ENCODE measurements at regions not wholly inside any gene's neighbourhood (a gene's known extent, or its start where the extent isn't known, plus 50 kb on each side); places are given as distances from the start of the nearest gene placed in this dataset.
A peak's percentile ranks its signal among the peaks of the same experiment; 100 is the strongest.

DNA sequence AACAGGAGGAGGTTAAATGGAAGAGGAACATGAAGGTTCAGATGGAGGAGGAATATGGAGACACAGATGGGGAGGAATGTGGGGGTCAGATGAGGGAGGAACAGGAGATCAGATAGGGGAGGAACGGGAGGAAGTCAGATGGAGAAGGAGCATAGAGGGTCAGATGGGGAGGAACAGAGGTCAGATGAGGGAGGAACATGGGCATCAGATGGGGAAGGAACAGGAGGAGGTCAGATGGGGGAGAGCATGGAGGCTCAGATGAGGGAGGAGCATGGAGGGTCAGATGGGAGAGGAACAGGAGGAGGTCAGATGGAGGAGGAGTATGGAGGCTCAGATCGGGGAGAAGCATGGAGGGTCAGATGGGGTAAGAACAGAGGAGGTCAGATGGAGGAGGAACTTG, 290.6 kb downstream of the BMP7 start:
- no peak for DNase-seq

DNA sequence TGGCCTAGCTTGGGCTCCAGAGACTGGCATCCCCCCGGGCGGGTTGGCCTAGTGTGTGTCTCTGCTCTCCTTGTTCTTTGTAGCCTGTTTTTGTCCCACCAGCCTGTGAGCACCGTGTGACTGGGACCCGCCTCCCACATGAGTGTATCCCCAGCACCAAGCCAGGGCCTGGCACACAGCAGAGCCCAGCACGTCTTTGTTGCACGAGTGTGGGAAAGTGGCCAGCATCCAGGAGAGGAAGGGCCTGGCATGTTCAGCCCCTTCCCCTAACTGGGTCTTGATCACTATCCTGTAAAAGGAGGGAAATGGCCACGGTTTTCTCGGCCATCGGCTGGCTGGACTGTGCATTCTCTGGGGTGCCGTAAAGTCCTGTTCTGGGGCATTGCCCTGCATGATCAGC, 290.1 kb downstream of the BMP7 start:
- no peak for DNase-seq

- no peak for DNase-seq
Observed at GRCh38 chr20:56978475-56978874, 288.0 kb downstream of the BMP7 start.

- DNase-seq = no peak
Observed at GRCh38 chr20:56979125-56979524, 287.3 kb downstream of the BMP7 start.

GRCh38 chr20:56981301-56981700, 285.1 kb downstream of the BMP7 start:
- DNase-seq = no peak

GRCh38 chr20:56983813-56984212, 282.6 kb downstream of the BMP7 start:
- no peak for DNase-seq

- no peak for DNase-seq
Observed at GRCh38 chr20:56985066-56985685, 281.3 kb downstream of the BMP7 start.

DNA sequence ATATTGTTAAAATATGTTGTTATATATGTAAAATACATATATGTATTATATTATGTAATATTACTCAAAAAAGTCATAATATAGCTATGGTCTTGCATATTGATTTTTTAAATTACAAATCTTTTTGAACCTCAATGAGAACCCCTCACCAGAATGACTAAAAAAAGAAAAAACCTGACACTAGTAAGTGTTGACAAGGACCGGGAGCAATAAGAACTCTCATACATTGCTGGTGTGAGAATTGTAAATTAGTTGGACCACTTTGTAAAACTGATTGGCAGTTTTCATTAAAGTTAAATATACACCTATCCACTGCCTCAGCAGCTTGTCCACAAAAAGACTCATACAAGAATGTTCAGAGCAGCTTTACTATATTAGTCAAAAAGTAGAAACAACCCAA, 280.0 kb downstream of the BMP7 start:
- DNase-seq = no peak

DNA sequence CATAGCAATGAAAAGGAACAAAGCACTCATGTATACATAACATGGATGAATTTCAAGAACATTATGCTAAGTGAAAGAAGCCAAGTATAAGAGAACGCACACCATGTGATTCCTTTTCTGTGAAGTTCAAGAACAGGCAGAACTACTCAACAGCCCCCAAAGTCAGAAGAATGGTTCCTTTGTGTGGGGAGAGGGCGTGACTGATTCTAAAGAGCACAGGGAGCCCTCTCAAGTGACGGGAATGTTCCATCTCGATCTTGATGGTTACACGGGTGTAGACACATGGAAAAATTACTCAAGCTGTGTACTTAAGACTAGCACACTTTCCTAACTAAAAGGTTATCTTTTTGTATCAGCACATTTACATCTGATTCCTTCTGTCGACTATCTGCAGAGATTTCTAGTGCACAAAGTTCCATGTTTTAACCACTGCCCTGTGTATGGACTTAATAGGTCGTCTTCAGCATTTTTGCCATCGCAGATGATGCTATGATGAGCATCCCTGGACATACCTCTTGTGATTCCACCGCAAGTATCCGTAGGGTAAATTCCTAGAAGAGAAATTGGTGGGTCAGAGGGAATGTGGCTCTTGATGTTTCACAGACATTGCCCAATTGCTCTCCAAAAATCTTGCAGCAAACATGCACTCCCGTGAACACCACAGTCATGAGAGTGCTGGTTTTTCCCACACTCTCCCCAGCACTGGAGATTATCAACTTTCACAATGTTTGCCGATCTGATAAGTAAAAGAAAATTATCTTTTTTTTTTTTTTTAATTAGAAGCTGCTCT, 279.3 kb downstream of the BMP7 start:
- no peak for DNase-seq

- no peak for DNase-seq
Observed at GRCh38 chr20:56987986-56988385, 278.5 kb downstream of the BMP7 start.

DNA sequence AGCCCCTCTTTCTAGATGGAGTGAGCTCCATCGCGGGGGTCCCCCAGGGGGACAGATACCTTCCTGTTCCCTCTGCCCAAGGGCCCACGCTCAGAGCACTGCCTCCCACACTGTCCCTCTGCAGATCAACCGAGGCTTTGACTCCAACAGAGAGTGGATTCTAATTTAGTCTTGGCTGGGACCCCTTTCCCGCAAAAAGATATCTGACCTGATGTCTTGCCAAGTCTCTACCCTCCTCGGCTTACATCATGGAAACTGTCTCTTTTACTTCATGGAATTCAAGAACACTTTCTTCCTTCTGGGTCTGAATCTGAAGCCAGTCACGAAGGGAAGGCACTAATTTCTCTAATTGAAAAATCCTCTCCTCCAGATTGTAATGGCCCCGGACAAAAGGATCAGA, 278.0 kb downstream of the BMP7 start:
- DNase-seq = no peak

- DNase-seq = no peak
Observed at GRCh38 chr20:56989516-56989915, 276.9 kb downstream of the BMP7 start.

DNA sequence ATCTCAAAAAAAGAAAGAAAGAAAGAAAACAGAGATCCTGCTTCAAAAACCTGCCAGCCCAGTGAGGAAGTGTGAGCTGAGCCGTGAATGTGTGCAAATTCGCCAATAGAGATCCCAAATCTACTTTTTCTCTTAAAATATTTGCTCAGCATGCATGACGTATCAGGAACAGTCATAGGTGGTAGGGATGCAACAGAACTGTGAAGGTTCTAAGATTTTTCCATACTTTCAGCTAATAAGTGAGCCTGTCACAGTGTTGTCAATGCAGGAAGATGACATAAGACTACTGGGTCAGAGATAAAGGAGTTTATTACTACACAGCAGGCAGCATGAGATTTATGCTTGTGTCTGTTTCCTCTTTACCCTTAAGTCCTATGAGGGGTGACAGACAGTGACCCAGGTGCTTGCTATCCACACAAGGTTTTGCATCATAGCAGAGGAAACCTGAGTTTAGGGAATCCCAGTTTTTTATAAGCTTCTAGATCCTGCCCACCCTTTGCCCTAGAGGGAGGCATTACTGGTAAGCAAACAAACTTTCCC, 273.4 kb downstream of the BMP7 start:
- no peak for DNase-seq

DNA sequence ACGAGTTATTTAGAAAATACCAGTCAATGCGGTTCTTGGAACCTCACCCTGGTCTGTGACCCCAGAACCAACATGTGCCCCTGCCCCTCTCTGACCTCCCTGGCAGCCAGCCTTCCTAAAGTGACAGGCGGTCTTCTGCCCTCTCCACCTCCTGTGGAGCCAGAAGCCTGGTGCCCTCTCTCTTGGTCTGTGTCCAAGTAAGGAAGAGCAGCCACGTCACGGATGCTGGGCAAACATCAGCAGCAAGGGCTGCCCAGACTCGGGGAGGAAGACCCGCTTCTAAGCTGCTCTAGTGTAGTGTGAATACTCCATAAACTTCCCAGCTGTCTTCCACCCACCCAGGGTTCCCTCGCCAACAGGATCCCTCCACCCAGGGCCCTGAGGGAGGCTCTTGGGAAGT, 272.4 kb downstream of the BMP7 start:
- DNase-seq = no peak

DNA sequence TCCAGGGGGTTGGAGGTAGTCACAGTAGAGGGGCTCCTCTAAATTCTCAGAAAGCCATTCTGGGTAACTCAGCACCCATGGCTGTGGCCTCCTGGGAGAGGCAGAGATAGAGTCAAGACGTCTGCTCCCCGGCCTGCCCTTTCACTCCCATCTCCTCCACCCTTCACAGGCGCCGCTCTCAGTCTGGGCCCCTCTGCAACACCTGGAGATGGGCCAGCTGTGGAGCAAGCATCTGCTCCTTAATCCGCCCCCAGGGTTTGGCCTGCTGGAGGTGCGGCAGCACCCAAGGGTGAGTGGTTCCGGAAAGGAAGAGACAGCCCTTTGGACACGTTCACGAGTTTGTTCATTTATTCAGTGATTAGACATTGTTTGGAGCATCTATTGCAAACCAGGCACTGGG, 271.3 kb downstream of the BMP7 start:
- DNase-seq = no peak

DNA sequence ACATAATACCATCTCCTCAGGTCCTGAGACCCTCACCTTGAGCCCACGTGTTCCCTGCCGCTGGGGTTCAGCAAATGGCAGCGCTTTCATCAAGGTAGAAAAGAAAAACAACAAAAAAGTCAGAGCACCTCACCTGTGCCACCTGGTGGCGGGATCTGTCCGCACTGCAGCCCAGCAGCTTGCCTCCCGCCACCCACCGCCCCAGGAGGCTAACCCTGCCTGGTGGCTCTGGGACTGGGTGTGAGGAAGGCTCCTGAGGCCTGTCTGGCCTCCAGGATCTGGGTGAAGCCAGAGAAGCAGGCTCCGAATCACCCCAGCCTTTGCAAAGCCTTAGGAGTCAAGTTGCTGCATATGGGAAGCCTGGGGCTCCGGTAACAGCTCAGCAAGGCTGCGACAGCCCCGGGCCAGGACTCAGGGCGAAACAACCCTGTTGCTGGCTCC, 270.8 kb downstream of the BMP7 start:
- no peak for DNase-seq

DNA sequence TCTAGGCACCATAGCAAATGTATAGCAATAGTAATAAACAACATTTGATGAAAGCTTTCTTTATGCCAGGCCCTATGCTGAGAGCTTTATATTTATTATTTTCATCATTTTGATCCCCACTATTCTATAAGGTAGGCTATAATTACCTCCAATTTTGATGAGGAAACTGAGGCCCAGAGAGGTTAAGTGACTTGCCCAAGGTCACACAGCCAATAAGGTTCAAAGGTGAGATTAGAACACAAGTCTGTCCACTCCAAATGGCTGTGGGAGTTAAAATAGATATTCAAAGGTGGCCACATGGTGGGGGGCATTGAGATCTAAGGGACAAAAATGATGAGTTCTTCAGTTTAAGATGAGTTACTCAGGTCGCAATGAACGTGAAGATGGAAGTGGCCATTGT, 269.9 kb downstream of the BMP7 start:
- no peak for DNase-seq

DNA sequence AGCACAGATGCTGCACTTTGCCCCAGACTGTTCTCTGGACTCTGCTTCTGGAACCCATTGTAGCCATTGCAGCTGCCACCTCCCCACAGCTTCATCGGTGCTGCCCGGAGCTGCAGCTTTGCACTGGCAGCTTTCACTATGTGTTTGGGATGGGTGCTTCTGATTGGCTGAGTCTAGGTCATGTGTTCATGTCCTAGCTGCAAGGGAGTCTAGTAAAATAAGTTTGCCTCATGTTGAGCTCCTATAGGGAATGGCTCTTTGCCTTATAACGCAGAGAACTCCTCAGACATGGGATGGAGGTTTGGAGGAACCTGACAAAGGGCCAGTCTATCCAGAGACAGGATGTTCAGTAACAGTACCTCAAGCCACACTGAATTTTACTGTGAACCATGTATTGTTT, 268.0 kb downstream of the BMP7 start:
- DNase-seq = no peak

GRCh38 chr20:57000441-57000968, 265.9 kb downstream of the BMP7 start:
- DNase-seq = no peak

DNA sequence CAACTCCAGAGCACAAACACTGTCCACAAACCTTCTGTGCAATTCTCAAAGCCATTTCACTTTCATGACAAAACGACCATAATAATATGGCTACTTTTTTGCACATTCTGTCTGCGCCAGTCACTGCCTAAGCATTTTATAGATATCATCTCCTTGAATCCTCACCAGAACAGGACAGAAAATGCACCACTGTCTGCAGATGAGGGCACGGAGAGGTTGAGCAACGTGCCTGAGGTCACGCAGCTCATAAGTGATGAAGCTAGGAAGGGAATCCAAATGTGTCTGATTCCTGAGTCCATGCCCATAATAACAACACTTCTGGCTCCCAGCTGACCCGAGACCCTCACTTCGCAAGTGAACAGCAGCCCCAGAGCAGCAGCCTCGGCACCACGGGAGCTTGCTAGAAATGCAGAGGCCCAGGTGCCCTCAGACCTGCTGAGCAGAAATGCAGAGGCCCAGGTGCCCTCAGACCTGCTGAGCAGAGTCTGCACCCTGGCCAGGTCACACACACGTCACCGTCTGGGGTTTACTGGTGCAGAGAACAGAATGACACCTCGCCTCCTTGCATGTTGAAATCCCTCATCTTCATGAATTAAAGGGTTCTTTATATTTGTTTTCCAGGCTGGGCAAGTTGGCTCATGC, 265.2 kb downstream of the BMP7 start:
- DNase-seq = no peak

GRCh38 chr20:57002066-57002570, 264.3 kb downstream of the BMP7 start:
- DNase-seq = no peak

- DNase-seq = peak; percentile 2
Observed at GRCh38 chr20:57003012-57003411, 263.4 kb downstream of the BMP7 start.

- no peak for DNase-seq
Observed at GRCh38 chr20:57004416-57004815, 262.0 kb downstream of the BMP7 start.

Measured in NCI-H69 (cell line).